NB4 (cell line): ENCODE measurements at regions not wholly inside any gene's neighbourhood (a gene's known extent, or its start where the extent isn't known, plus 50 kb on each side); places are given as distances from the start of the nearest gene placed in this dataset.

ENCODE experiments used
- MYC ChIP-seq: IDR thresholded peaks from 2 replicates; pipeline ENCODE4 v1.6.1; 2011; ENCODE audit warnings: low read depth, low read length
- POLR2A ChIP-seq: IDR thresholded peaks from 2 replicates; pipeline ENCODE4 v1.6.1; 2011; ENCODE audit warnings: mild to moderate bottlenecking; ENCODE audit not compliant: insufficient read length; ENCODE audit errors: extremely low read depth
- TF ChIP-seq, protein P1 (sequence below): IDR thresholded peaks from one replicate; pipeline ENCODE4 v1.5.1; 2012; ENCODE audit warnings: low read depth, low read length

DNA sequence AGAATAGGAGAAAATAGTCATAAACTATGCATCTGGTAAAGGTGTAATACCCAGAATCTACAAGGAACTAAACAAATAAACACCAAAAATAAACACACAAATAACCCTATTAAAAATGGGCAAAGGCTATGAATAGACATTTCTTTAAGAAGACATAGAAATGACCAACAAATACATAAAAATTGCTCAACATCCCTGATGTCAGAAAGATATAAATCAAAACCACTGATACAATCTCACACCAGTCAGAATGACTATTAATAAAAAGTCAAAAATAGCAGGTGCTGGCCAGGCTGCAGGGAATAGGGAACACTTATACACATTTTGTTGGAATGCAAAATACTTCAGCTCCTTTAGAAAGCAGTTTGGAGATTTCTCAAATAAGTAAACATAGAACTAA is 352.1 kb upstream of the SLITRK1 start:
- TF ChIP-seq, protein P1, sequence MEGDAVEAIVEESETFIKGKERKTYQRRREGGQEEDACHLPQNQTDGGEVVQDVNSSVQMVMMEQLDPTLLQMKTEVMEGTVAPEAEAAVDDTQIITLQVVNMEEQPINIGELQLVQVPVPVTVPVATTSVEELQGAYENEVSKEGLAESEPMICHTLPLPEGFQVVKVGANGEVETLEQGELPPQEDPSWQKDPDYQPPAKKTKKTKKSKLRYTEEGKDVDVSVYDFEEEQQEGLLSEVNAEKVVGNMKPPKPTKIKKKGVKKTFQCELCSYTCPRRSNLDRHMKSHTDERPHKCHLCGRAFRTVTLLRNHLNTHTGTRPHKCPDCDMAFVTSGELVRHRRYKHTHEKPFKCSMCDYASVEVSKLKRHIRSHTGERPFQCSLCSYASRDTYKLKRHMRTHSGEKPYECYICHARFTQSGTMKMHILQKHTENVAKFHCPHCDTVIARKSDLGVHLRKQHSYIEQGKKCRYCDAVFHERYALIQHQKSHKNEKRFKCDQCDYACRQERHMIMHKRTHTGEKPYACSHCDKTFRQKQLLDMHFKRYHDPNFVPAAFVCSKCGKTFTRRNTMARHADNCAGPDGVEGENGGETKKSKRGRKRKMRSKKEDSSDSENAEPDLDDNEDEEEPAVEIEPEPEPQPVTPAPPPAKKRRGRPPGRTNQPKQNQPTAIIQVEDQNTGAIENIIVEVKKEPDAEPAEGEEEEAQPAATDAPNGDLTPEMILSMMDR = no peak
- TF ChIP-seq POLR2A (no peak), MYC (no peak)
